Panc1 (cell line): ENCODE measurements at regions not wholly inside any gene's neighbourhood (a gene's known extent, or its start where the extent isn't known, plus 50 kb on each side); places are given as distances from the start of the nearest gene placed in this dataset.

Experiments used
- ATAC-seq: fragments of 200-7000 bp; cut with Tn5 transposase; 2 replicates; pipeline ENCODE4 v1.9.1; 2020; ENCODE audit warnings: mild to moderate bottlenecking, moderate library complexity
- BruUV-seq: library from RNA; stranded (reverse); fragments of 400-500 nt; replicated peaks from 2 replicates; lab custom pipeline; 2021; lab: Mats Ljungman, UMichigan
- CTCF ChIA-PET: fragments of 300-600 bp; sonication (Branson Sonifier 250); formaldehyde crosslinking; loops from one replicate; lab custom pipeline; 2022; ENCODE audit warnings: antibody characterized with exemption; lab: Charles Lee
- POLR2A ChIA-PET: fragments of 300-600 bp; sonication (Branson Sonifier 250); formaldehyde crosslinking; loops from one replicate; lab custom pipeline; 2022; ENCODE audit warnings: antibody characterized with exemption; lab: Charles Lee
- DNase-seq: peaks from one replicate; pipeline ENCODE4 v3.0.0-alpha.2; 2010; ENCODE audit warnings: low read depth, low spot score
- H3K27ac ChIP-seq: 2 replicates; pipeline ENCODE4 v1.5.1; 2011; ENCODE audit warnings: mild to moderate bottlenecking, low read length, inconsistent platforms
- H3K27me3 ChIP-seq: fragments of 200-500 bp; sonication (Bioruptor generic); 2 replicates; pipeline ENCODE4 v1.6.0; 2014; ENCODE audit warnings: low read length, inconsistent platforms; ENCODE audit not compliant: control insufficient read depth, insufficient read depth
- H3K36me3 ChIP-seq: fragments of 200-500 bp; sonication (Bioruptor generic); 2 replicates; pipeline ENCODE4 v1.5.1; 2014; ENCODE audit warnings: inconsistent platforms, mild to moderate bottlenecking, low read length, moderate library complexity; ENCODE audit not compliant: control insufficient read depth, insufficient read depth
- H3K4me1 ChIP-seq: 2 replicates; pipeline ENCODE4 v1.5.1; 2011; ENCODE audit warnings: inconsistent platforms, mild to moderate bottlenecking, low read length, moderate library complexity; ENCODE audit not compliant: control insufficient read depth, insufficient read depth
- H3K4me3 ChIP-seq, 2 experiments: 2 replicates each; pipeline ENCODE4 v1.5.1; 2011 to 2012; ENCODE audit warnings: low read depth in 2 of 2, low read length in 2 of 2, mild to moderate bottlenecking in 2 of 2, inconsistent platforms in 1 of 2, moderate library complexity in 1 of 2
- H3K9me3 ChIP-seq: fragments of 200-500 bp; sonication (Bioruptor generic); 2 replicates; pipeline ENCODE4 v1.5.1; 2014; ENCODE audit warnings: low read depth, mild to moderate bottlenecking, inconsistent platforms, low read length, moderate library complexity; ENCODE audit not compliant: control insufficient read depth, insufficient read depth
- POLR2AphosphoS5 ChIP-seq: IDR thresholded peaks from 2 replicates; pipeline ENCODE4 v1.6.1; 2012; ENCODE audit warnings: mild to moderate bottlenecking, low read depth, low read length, moderate library complexity
- SIN3A ChIP-seq: IDR thresholded peaks from 2 replicates; pipeline ENCODE4 v1.6.1; 2012; ENCODE audit warnings: low read depth, mild to moderate bottlenecking, low read length, moderate library complexity, borderline replicate concordance; ENCODE audit not compliant: insufficient read depth
- TCF7L2 ChIP-seq: IDR thresholded peaks from 2 replicates; pipeline ENCODE4 v1.6.1; 2011; ENCODE audit warnings: mild to moderate bottlenecking, low read depth, low read length, inconsistent platforms
- in situ Hi-C: cut with HindIII; loops from 2 replicates; pipeline ENCODE4 v1.10.0; 2016; ENCODE audit warnings: low sequenced_read_pairs, low pct_unique_long_range_greater_than_20kb
- intact Hi-C: fragments of 100-400 bp; cut with micrococcal nuclease; formaldehyde crosslinking; loops from one replicate; pipeline ENCODE4 v1.10.0; 2022; ENCODE audit not compliant: unreplicated experiment
- TF ChIP-seq, protein P1 (sequence below): fragments of 450-650 bp; IDR thresholded peaks from 2 replicates; pipeline ENCODE4 v1.5.1; 2017; ENCODE audit warnings: mild to moderate bottlenecking
- TF ChIP-seq, protein P2 (sequence below), 2 experiments: IDR thresholded peaks; 2 replicates each; pipeline ENCODE4 v1.6.1; 2011 to 2012; ENCODE audit warnings: low read depth in 2 of 2, control low read depth in 1 of 2, low read length in 1 of 2, mild to moderate bottlenecking in 1 of 2, moderate library complexity in 1 of 2; ENCODE audit not compliant: insufficient read depth in 1 of 2

DNA sequence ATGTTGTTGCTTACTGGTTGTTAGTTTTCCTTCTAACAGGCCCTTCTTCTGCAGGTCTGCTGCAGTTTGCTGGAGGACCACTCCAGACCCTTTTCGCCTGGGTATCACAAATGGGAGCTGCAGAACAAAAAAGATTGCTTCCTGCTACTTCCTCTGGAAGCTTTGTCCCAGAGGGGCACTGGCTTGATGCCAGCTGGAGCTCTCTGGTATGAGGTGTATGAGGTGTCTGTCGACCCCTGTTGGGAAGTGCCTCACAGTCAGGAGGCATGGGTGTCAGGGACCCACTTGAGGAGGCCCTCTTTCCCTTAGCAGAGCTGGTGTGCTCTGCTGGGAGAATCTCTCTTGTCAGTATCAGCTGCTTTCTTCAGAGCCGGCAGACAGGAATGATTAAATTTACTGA lies 127.4 kb upstream of the EDA2R start:
- in situ Hi-C loops (no loop called here), intact Hi-C loops (no loop called here)
- TF ChIP-seq POLR2AphosphoS5 = no peak
- TF ChIP-seq, protein P1, sequence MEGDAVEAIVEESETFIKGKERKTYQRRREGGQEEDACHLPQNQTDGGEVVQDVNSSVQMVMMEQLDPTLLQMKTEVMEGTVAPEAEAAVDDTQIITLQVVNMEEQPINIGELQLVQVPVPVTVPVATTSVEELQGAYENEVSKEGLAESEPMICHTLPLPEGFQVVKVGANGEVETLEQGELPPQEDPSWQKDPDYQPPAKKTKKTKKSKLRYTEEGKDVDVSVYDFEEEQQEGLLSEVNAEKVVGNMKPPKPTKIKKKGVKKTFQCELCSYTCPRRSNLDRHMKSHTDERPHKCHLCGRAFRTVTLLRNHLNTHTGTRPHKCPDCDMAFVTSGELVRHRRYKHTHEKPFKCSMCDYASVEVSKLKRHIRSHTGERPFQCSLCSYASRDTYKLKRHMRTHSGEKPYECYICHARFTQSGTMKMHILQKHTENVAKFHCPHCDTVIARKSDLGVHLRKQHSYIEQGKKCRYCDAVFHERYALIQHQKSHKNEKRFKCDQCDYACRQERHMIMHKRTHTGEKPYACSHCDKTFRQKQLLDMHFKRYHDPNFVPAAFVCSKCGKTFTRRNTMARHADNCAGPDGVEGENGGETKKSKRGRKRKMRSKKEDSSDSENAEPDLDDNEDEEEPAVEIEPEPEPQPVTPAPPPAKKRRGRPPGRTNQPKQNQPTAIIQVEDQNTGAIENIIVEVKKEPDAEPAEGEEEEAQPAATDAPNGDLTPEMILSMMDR = no peak
- TF ChIP-seq TCF7L2 = no peak
- TF ChIP-seq, protein P2, sequence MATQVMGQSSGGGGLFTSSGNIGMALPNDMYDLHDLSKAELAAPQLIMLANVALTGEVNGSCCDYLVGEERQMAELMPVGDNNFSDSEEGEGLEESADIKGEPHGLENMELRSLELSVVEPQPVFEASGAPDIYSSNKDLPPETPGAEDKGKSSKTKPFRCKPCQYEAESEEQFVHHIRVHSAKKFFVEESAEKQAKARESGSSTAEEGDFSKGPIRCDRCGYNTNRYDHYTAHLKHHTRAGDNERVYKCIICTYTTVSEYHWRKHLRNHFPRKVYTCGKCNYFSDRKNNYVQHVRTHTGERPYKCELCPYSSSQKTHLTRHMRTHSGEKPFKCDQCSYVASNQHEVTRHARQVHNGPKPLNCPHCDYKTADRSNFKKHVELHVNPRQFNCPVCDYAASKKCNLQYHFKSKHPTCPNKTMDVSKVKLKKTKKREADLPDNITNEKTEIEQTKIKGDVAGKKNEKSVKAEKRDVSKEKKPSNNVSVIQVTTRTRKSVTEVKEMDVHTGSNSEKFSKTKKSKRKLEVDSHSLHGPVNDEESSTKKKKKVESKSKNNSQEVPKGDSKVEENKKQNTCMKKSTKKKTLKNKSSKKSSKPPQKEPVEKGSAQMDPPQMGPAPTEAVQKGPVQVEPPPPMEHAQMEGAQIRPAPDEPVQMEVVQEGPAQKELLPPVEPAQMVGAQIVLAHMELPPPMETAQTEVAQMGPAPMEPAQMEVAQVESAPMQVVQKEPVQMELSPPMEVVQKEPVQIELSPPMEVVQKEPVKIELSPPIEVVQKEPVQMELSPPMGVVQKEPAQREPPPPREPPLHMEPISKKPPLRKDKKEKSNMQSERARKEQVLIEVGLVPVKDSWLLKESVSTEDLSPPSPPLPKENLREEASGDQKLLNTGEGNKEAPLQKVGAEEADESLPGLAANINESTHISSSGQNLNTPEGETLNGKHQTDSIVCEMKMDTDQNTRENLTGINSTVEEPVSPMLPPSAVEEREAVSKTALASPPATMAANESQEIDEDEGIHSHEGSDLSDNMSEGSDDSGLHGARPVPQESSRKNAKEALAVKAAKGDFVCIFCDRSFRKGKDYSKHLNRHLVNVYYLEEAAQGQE (IDR thresholded peaks at IDR 0.05; ENCODE audit: insufficient read depth in 1 of 2, low read depth in 2 of 2, low read length in 1 of 2) = no peak
- no peak for TF ChIP-seq SIN3A
- POLR2A ChIA-PET = no interaction called here
- Histone ChIP-seq H3K27ac (no peak overlapping the region), H3K36me3 (no peaks in the 10 kb centered on the region), H3K9me3 (no peaks in the 10 kb centered on the region), H3K4me1 (no peaks in the 10 kb centered on the region), H3K4me3 (no peak overlapping the region), H3K27me3 (no peaks in the 10 kb centered on the region)
- ATAC-seq = no peak
- CTCF ChIA-PET = no interaction called here
- BruUV-seq = no TSS peak
- no peak for DNase-seq

DNA sequence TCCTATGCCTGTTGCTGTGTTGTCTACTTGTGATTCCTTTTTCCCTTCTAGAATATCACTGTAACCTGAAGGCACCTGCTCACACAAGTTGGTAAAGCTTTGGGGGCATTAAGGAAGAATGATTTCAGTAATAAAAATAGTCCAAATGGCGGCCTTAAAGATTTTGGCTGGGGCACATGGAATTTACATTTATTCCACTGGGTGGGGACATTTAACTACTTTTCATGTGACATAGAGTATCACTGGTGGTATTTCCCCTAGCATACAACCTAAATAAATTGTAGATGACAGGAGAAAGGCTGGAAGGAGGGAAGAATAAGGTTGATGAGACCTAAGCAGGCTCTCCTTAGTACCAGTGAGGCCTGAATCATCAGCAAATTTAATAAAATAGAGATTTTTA lies 121.8 kb upstream of the EDA2R start:
- intact Hi-C loops (loop anchor here (5.0 kb wide), 1 partner anchor 1387 kb away; no protein-coding TSS in a partner anchor), in situ Hi-C loops (no loop called here)
- Histone ChIP-seq H3K27ac (no peak overlapping the region), H3K27me3 (no peaks in the 10 kb centered on the region), H3K36me3 (no peaks in the 10 kb centered on the region), H3K4me3 (no peak overlapping the region), H3K9me3 (no peaks in the 10 kb centered on the region), H3K4me1 (no peaks in the 10 kb centered on the region)
- BruUV-seq = no TSS peak
- ChIA-PET POLR2A (no interaction called here), CTCF (no interaction called here)
- DNase-seq (no peak), ATAC-seq (no peak)
- TF ChIP-seq, protein P1 = peak; percentile 18; the same call in 1 of the 2 replicates
- no peak for TF ChIP-seq POLR2AphosphoS5

DNA sequence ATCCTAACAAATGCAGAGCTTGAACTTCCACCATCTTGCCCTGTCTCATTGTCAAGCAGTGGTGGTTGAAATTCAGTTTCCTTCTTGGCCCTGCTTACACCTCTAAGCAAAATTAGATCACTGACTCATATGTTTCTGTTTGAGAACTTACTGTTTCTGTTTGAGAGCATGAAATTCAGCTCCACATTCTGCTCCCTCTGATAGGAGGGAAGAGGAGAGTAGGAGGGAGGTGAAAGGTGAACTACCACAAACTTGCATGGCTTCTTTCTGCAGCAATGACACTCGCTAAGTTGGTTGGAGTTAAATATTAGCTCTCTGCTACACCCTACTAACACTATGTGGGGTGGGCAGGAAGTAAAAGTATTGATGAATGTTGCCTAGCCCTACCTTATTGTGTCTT lies 117.8 kb upstream of the EDA2R start:
- no peak for TF ChIP-seq TCF7L2
- TF ChIP-seq, protein P1 = no peak
- no peak for TF ChIP-seq POLR2AphosphoS5
- no peak for TF ChIP-seq SIN3A
- TF ChIP-seq, protein P2 (IDR thresholded peaks at IDR 0.05; ENCODE audit: insufficient read depth in 1 of 2, low read depth in 2 of 2, low read length in 1 of 2) = no peak
- no peak for ATAC-seq
- in situ Hi-C loops = no loop called here
- Histone ChIP-seq H3K4me3 (no peak overlapping the region), H3K9me3 (no peaks in the 10 kb centered on the region), H3K27me3 (no peaks in the 10 kb centered on the region), H3K36me3 (no peaks in the 10 kb centered on the region), H3K27ac (no peak overlapping the region), H3K4me1 (no peaks in the 10 kb centered on the region)
- ChIA-PET CTCF (no interaction called here), POLR2A (no interaction called here)
- intact Hi-C loops = no loop called here
- no peak for DNase-seq
- no TSS peak for BruUV-seq
